T-cell (primary cell): ENCODE measurements at regions not wholly inside any gene's neighbourhood (a gene's known extent, or its start where the extent isn't known, plus 50 kb on each side); places are given as distances from the start of the nearest gene placed in this dataset.

Experiments used
- ATAC-seq, 4 experiments: fragments of 200-7000 bp in 3 of 4; fragments of 150-1000 bp in 1 of 4; cut with Tn5 transposase; replicated peaks in 1 of 4; 1 replicate in 3 of 4; 2 replicates in 1 of 4; pipeline ENCODE4 v1.10.0; 2021; ENCODE audit warnings: moderate library complexity in 3 of 4, mild to moderate bottlenecking in 2 of 4, moderate number of reproducible peaks in 1 of 4
- CTCF ChIA-PET, 2 donors: fragments of 300-600 bp; sonication (Branson Sonifier 250); formaldehyde crosslinking; loops; one replicate each; lab custom pipeline; 2022; ENCODE audit warnings: antibody characterized with exemption in 2 of 2; lab: Charles Lee
- POLR2A ChIA-PET, 2 donors: fragments of 300-600 bp; sonication (Branson Sonifier 250); formaldehyde crosslinking; loops; one replicate each; lab custom pipeline; 2022; ENCODE audit warnings: antibody characterized with exemption in 2 of 2; lab: Charles Lee
- DNase-seq, 35 experiments: peaks; one replicate each; pipeline versions ENCODE4 v3.0.0 to v3.0.0-alpha.2; 2013 to 2023
- H3K27ac ChIP-seq: one replicate; pipeline ENCODE4 v1.5.1; 2013; ENCODE audit warnings: low read length
- H3K27me3 ChIP-seq, 2 experiments: replicated peaks in 1 of 2; 1 replicate in 1 of 2; 2 replicates in 1 of 2; pipeline versions ENCODE4 v1.6.1 to v1.7.0; 2013; ENCODE audit warnings: low read length in 1 of 2, mixed read lengths in 1 of 2; ENCODE audit not compliant: control insufficient read depth in 2 of 2, insufficient read depth in 2 of 2; ENCODE audit errors: extremely low read depth in 1 of 2
- H3K36me3 ChIP-seq, 2 donors: 1 replicate in 1 of 2; 2 replicates in 1 of 2; pipeline versions ENCODE4 v1.6.1 to v1.7.0; 2013; ENCODE audit warnings: low read length in 1 of 2; ENCODE audit not compliant: control insufficient read depth in 2 of 2, insufficient read depth in 1 of 2; ENCODE audit errors: extremely low read depth in 1 of 2
- H3K4me1 ChIP-seq, 2 experiments: 1 replicate in 1 of 2; 2 replicates in 1 of 2; pipeline versions ENCODE4 v1.6.1 to v1.7.0; 2013; ENCODE audit warnings: low read length in 2 of 2, mixed read lengths in 1 of 2; ENCODE audit not compliant: insufficient read depth in 2 of 2, control insufficient read depth in 1 of 2; ENCODE audit errors: extremely low read depth in 1 of 2
- H3K4me3 ChIP-seq, 2 donors: 1 replicate in 1 of 2; 2 replicates in 1 of 2; pipeline versions ENCODE4 v1.5.1 to v1.7.0; 2013; ENCODE audit warnings: mild to moderate bottlenecking in 2 of 2, low read length in 1 of 2, moderate library complexity in 1 of 2; ENCODE audit not compliant: control insufficient read depth in 1 of 2; ENCODE audit errors: extremely low read depth in 1 of 2
- H3K9me3 ChIP-seq: 2 replicates; pipeline ENCODE4 v1.7.0; 2013
- H3K27ac Mint-ChIP-seq, 2 donors: one replicate each; pipeline ENCODE4 v1.8.0; 2020 to 2021; ENCODE audit warnings: mild to moderate bottlenecking in 2 of 2, mixed read lengths in 2 of 2
- H3K27me3 Mint-ChIP-seq, 2 donors: one replicate each; pipeline ENCODE4 v1.8.0; 2021 to 2022; ENCODE audit warnings: mixed read lengths in 2 of 2
- H3K36me3 Mint-ChIP-seq: one replicate; pipeline ENCODE4 v1.8.0; 2021; ENCODE audit warnings: mixed read lengths
- H3K4me1 Mint-ChIP-seq, 3 donors: one replicate each; pipeline ENCODE4 v1.8.0; 2020 to 2022; ENCODE audit warnings: mixed read lengths in 3 of 3, mild to moderate bottlenecking in 1 of 3
- H3K4me3 Mint-ChIP-seq, 3 donors: one replicate each; pipeline ENCODE4 v1.8.0; 2020 to 2022; ENCODE audit warnings: mild to moderate bottlenecking in 3 of 3, mixed read lengths in 3 of 3, moderate library complexity in 3 of 3
- H3K9me3 Mint-ChIP-seq, 3 donors: one replicate each; pipeline ENCODE4 v1.8.0; 2020 to 2022; ENCODE audit warnings: mixed read lengths in 3 of 3
- WGBS: methylation state at CpG from one replicate; pipeline ENCODE4 v1.1.5; 2013; ENCODE audit warnings: missing lambda C conversion rate; ENCODE audit not compliant: insufficient coverage; 5-methylcytosine and 5-hydroxymethylcytosine counted together

GRCh38 chr2:16275661-16276060, 335.3 kb downstream of the MYCN start:
- Histone ChIP-seq H3K36me3 (no peaks in the 10 kb centered on the region), H3K4me1 (no peaks in the 10 kb centered on the region), H3K9me3 (no peaks in the 10 kb centered on the region), H3K4me3 (no peak overlapping the region), H3K27me3 (no peaks in the 10 kb centered on the region), H3K27ac (no peak overlapping the region)
- Mint-ChIP-seq H3K9me3 (peaks cover 0 to 3% (median 0%) of the 10 kb centered on the region in 3 donors), H3K27me3 (peaks cover 1 to 8% of the 10 kb centered on the region in 2 donors), H3K4me1 (no peaks in the 10 kb centered on the region), H3K4me3 (no peak overlapping the region), H3K27ac (no peak overlapping the region), H3K36me3 (no peaks in the 10 kb centered on the region)
- ATAC-seq (no peak), DNase-seq (no peak)
- ChIA-PET CTCF (no interaction called here), POLR2A (no interaction called here)
- 95% methylated on average over 3 of the region's 4 CpGs for WGBS

DNA sequence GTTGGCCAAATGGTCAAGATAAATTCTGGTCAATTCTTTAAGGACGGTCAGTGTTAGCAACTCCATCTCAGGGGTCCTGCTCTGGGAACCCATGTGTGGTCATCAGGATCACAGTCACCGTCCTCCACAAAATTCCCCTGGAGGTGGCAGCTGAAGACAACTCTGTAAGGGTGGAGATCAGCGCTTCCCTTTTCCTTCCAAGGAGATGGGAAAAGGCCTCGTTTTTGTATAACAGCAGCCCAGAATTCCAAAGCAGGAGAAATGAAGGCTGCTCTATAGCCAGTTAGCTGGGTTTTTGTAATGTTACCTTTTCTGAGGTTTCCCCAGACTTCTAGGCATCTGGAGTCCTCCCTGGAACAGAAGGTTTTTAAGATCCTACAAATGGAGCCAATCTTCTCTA, 334.8 kb downstream of the MYCN start:
- H3K4me1 ChIP-seq: no peaks in the 10 kb centered on the region
- no peaks in the 10 kb centered on the region for H3K9me3 ChIP-seq
- ChIA-PET CTCF (no interaction called here), POLR2A (no interaction called here)
- Mint-ChIP-seq H3K27me3 (peaks cover 1 to 6% of the 10 kb centered on the region in 2 donors), H3K36me3 (no peaks in the 10 kb centered on the region), H3K9me3 (peaks cover 0 to 3% (median 0%) of the 10 kb centered on the region in 3 donors), H3K27ac (no peak overlapping the region), H3K4me1 (no peaks in the 10 kb centered on the region), H3K4me3 (no peak overlapping the region)
- DNase-seq (no peak), ATAC-seq (no peak)
- no peak overlapping the region for H3K27ac ChIP-seq
- WGBS: 100% methylated on average over 1 of the region's 4 CpGs
- H3K27me3 ChIP-seq: no peaks in the 10 kb centered on the region
- no peaks in the 10 kb centered on the region for H3K36me3 ChIP-seq
- no peak overlapping the region for H3K4me3 ChIP-seq

- no peak overlapping the region for H3K27ac ChIP-seq
- no peaks in the 10 kb centered on the region for H3K27me3 ChIP-seq
- H3K9me3 Mint-ChIP-seq: peaks cover 0 to 3% (median 0%) of the 10 kb centered on the region in 3 donors
- H3K27ac Mint-ChIP-seq: no peak overlapping the region
- H3K9me3 ChIP-seq: no peaks in the 10 kb centered on the region
- CTCF ChIA-PET: interaction anchor here in 1 of 2 donors (1.0 kb wide), 1 partner anchor 36 kb away, joined by 3 read pairs; no protein-coding TSS in a partner anchor
- DNase-seq (no peak), ATAC-seq (no peak)
- no peaks in the 10 kb centered on the region for H3K4me1 ChIP-seq
- H3K4me1 Mint-ChIP-seq: no peaks in the 10 kb centered on the region
- H3K4me3 ChIP-seq: no peak overlapping the region
- no peaks in the 10 kb centered on the region for H3K36me3 ChIP-seq
- POLR2A ChIA-PET: no interaction called here
- no peak overlapping the region for H3K4me3 Mint-ChIP-seq
- H3K36me3 Mint-ChIP-seq: no peaks in the 10 kb centered on the region
- H3K27me3 Mint-ChIP-seq: peaks cover 1 to 9% of the 10 kb centered on the region in 2 donors
These were observed 332.8 kb downstream of the MYCN start for GRCh38 chr2:16273111-16273510.

DNA sequence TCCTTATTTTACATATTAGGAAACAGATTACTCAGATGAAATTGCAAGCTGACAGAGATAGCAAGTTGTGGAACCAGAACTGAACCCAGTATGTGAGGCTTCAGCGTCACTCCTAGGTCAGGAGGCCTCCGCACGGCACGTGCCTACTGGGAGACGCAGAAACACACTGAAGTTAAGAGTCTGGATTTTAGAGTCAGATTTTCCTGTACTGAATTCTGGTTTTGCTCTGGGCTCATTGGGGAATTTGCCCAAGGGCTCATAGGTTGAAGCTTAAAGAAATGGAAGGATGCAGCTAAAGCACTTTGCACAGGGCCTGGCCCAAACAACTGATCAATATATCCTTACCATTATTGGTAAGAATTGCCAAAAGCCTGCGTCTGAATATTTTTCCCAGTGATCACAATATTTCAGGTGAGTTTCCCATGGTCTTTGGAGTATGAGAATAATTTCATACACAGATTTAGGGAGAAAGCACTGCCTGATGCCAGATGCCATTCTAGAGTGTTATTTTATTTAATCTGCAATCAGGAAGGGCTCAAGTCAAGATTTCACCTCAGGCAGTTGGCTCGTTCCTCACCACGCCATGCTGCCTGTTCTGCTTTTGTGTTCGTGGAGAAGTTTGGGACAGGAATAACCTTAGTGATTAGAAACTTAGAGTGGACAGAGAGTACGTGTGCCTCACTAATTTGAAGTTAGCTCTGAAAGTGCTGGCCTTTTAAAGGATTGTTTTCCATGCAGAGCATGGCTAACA, 331.9 kb downstream of the MYCN start:
- Histone ChIP-seq H3K4me1 (no peaks in the 10 kb centered on the region), H3K27me3 (no peaks in the 10 kb centered on the region), H3K4me3 (no peak overlapping the region), H3K36me3 (no peaks in the 10 kb centered on the region), H3K27ac (no peak overlapping the region), H3K9me3 (no peaks in the 10 kb centered on the region)
- ATAC-seq: no peak
- Mint-ChIP-seq H3K4me3 (no peak overlapping the region), H3K4me1 (no peaks in the 10 kb centered on the region), H3K27me3 (peaks cover 1 to 9% of the 10 kb centered on the region in 2 donors), H3K9me3 (peaks cover 0 to 3% (median 0%) of the 10 kb centered on the region in 3 donors), H3K27ac (no peak overlapping the region), H3K36me3 (no peaks in the 10 kb centered on the region)
- POLR2A ChIA-PET: interaction anchor here in 1 of 2 donors (0.6 kb wide), 1 partner anchor 30 kb away, joined by 5 read pairs; no protein-coding TSS in a partner anchor
- no peak for DNase-seq
- CTCF ChIA-PET: interaction anchor here in 1 of 2 donors (1.0 kb wide), 1 partner anchor 37 kb away, joined by 3 read pairs; no protein-coding TSS in a partner anchor
- 80% methylated on average over 7 of the region's 10 CpGs for WGBS

- CTCF ChIA-PET: no interaction called here
- ATAC-seq (no peak), DNase-seq (no peak)
- no peaks in the 10 kb centered on the region for H3K9me3 ChIP-seq
- H3K4me3 Mint-ChIP-seq: no peak overlapping the region
- H3K36me3 ChIP-seq: no peaks in the 10 kb centered on the region
- H3K27me3 ChIP-seq: no peaks in the 10 kb centered on the region
- no peak overlapping the region for H3K4me3 ChIP-seq
- H3K27me3 Mint-ChIP-seq: peaks cover 1 to 9% of the 10 kb centered on the region in 2 donors
- H3K4me1 ChIP-seq: no peaks in the 10 kb centered on the region
- H3K36me3 Mint-ChIP-seq: no peaks in the 10 kb centered on the region
- POLR2A ChIA-PET: no interaction called here
- H3K27ac ChIP-seq: no peak overlapping the region
- no peak overlapping the region for H3K27ac Mint-ChIP-seq
- H3K4me1 Mint-ChIP-seq: no peaks in the 10 kb centered on the region
- 50% methylated on average over 2 of the region's 2 CpGs for WGBS
- peaks cover 0 to 3% (median 0%) of the 10 kb centered on the region in 3 donors for H3K9me3 Mint-ChIP-seq
These were observed 331.0 kb downstream of the MYCN start for GRCh38 chr2:16271231-16271896.

- 100% methylated on average over 1 of the region's 4 CpGs for WGBS
- H3K4me1 Mint-ChIP-seq: no peaks in the 10 kb centered on the region
- Histone ChIP-seq H3K27me3 (no peaks in the 10 kb centered on the region), H3K9me3 (no peaks in the 10 kb centered on the region), H3K27ac (no peak overlapping the region), H3K36me3 (no peaks in the 10 kb centered on the region), H3K4me1 (no peaks in the 10 kb centered on the region), H3K4me3 (no peak overlapping the region)
- H3K9me3 Mint-ChIP-seq: peaks cover 0 to 3% (median 0%) of the 10 kb centered on the region in 3 donors
- DNase-seq (no peak), ATAC-seq (no peak)
- H3K27ac Mint-ChIP-seq: no peak overlapping the region
- no peaks in the 10 kb centered on the region for H3K36me3 Mint-ChIP-seq
- CTCF ChIA-PET: no interaction called here
- POLR2A ChIA-PET: interaction anchor here in 1 of 2 donors (0.6 kb wide), 1 partner anchor 9 kb away, joined by 3 read pairs; no protein-coding TSS in a partner anchor
- no peak overlapping the region for H3K4me3 Mint-ChIP-seq
- peaks cover 1 to 9% of the 10 kb centered on the region in 2 donors for H3K27me3 Mint-ChIP-seq
These were observed 330.1 kb downstream of the MYCN start for GRCh38 chr2:16270441-16270840.
